Vagina (tissue), 2 donors: ENCODE measurements at regions not wholly inside any gene's neighbourhood (a gene's known extent, or its start where the extent isn't known, plus 50 kb on each side); places are given as distances from the start of the nearest gene placed in this dataset.

Experiments
- CTCF ChIP-seq, 3 experiments: fragments of 450-650 bp in 2 of 3; fragments of 200-600 bp in 1 of 3; sonication (generic) in 1 of 3; IDR thresholded peaks; one replicate each; pipeline ENCODE4 v1.5.1; 2017 to 2019; ENCODE audit warnings: antibody characterized with exemption in 3 of 3, mild to moderate bottlenecking in 2 of 3, moderate library complexity in 2 of 3
- POLR2A ChIP-seq, 2 donors: fragments of 450-650 bp; IDR thresholded peaks; one replicate each; pipeline ENCODE4 v1.6.1; 2017; ENCODE audit warnings: antibody characterized with exemption in 2 of 2, mild to moderate bottlenecking in 2 of 2, moderate library complexity in 2 of 2
- POLR2AphosphoS5 ChIP-seq, 2 donors: sonication (generic); formaldehyde crosslinking; IDR thresholded peaks; one replicate each; pipeline ENCODE4 v1.9.0; 2017; ENCODE audit warnings: antibody characterized with exemption in 2 of 2, mild to moderate bottlenecking in 2 of 2, low read depth in 1 of 2; ENCODE audit not compliant: insufficient read depth in 1 of 2

- TF ChIP-seq CTCF (IDR thresholded peaks at IDR 0.05) (no peak), POLR2A (IDR thresholded peaks at IDR 0.05) (no peak), POLR2AphosphoS5 (IDR thresholded peaks at IDR 0.05; ENCODE audit: insufficient read depth in 1 of 2, low read depth in 1 of 2) (no peak)
Observed at GRCh38 chr4:27198246-27198645, 337.6 kb downstream of the STIM2 start.
